Left ventricle myocardium superior (tissue), 1 donor: ENCODE measurements at regions not wholly inside any gene's neighbourhood (a gene's known extent, or its start where the extent isn't known, plus 50 kb on each side); places are given as distances from the start of the nearest gene placed in this dataset.

ENCODE experiments used
- ATAC-seq: fragments of 200-7000 bp; cut with Tn5 transposase; one replicate; pipeline ENCODE4 v1.9.1; 2020; ENCODE audit warnings: mild to moderate bottlenecking, moderate library complexity
- DNase-seq: peaks from one replicate; pipeline ENCODE4 v3.0.0-alpha.2; 2020
- intact Hi-C: fragments of 100-400 bp; cut with micrococcal nuclease; formaldehyde crosslinking; loops from one replicate; pipeline ENCODE4 v1.11.0; 2022
- donor health status: DM: no; HTN: yes; CAD: no; lungs with severe emphysema.

GRCh38 chr21:20649231-20649630, 349.0 kb upstream of the NCAM2 start:
- ATAC-seq: no peak
- DNase-seq: no peak
- intact Hi-C loops: no loop called here

GRCh38 chr21:20652846-20653245, 345.4 kb upstream of the NCAM2 start:
- ATAC-seq: no peak
- intact Hi-C loops: no loop called here

GRCh38 chr21:20661246-20661645, 337.0 kb upstream of the NCAM2 start:
- intact Hi-C loops: no loop called here
- no peak for DNase-seq
- ATAC-seq: no peak

More at GRCh38 chr21:20652846-20653245, 345.4 kb upstream of the NCAM2 start:
- DNase-seq: no peak

- no peak for DNase-seq
- intact Hi-C loops: no loop called here
- no peak for ATAC-seq
These were observed 336.3 kb upstream of the NCAM2 start for GRCh38 chr21:20661745-20662422.

- intact Hi-C loops: no loop called here
- DNase-seq (no peak), ATAC-seq (no peak)
These were observed 335.7 kb upstream of the NCAM2 start for GRCh38 chr21:20662514-20662913.

GRCh38 chr21:20667931-20668330, 330.3 kb upstream of the NCAM2 start:
- DNase-seq: no peak
- ATAC-seq: no peak
- intact Hi-C loops: no loop called here

DNA sequence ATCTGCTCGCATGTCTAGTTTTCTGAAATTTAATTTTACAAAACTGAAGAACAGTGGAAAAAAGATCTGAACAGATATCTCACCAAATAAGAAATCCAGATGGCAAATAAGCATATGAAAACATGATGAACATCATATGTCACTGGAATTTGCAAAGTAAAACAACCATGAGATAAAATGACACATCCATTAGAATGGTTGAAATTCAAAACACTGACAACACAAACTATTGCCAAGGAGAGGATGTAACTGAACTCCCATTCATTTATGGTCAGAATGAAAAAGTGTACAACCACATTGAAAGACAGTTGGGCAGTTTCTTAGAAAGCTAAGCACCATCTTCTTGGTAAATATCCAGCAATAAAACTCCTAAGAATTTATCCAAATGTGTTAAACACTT, 312.7 kb upstream of the NCAM2 start:
- DNase-seq: no peak
- intact Hi-C loops: no loop called here
- ATAC-seq: no peak

GRCh38 chr21:20698585-20698984, 299.6 kb upstream of the NCAM2 start:
- intact Hi-C loops: no loop called here
- no peak for ATAC-seq
- no peak for DNase-seq

GRCh38 chr21:20701235-20701634, 297.0 kb upstream of the NCAM2 start:
- intact Hi-C loops: no loop called here
- no peak for DNase-seq
- no peak for ATAC-seq

- intact Hi-C loops: no loop called here
- no peak for ATAC-seq
- DNase-seq: no peak
These were observed 295.0 kb upstream of the NCAM2 start for GRCh38 chr21:20703112-20703767.

DNA sequence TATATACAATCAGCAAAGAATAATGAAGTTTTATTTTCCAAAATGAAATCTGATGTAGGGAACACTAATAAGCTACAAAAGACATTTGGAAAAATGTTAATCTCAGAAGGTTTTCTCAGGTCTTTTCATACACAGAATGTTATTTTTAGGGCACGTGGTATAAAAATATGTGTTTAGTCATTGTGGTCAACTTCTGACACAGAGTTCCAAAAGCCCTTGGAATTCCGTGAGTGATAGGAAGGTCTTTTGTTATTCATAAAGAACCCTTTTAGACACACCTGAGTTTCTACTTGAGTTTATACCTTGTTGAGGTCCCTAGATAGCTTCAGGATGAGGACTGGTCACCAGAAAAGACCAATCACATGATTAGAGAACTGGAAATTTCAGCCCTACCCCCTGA, 277.6 kb upstream of the NCAM2 start:
- ATAC-seq (no peak), DNase-seq (no peak)
- intact Hi-C loops: no loop called here

GRCh38 chr21:20721151-20721550, 277.1 kb upstream of the NCAM2 start:
- ATAC-seq: no peak
- no peak for DNase-seq
- intact Hi-C loops: no loop called here

DNA sequence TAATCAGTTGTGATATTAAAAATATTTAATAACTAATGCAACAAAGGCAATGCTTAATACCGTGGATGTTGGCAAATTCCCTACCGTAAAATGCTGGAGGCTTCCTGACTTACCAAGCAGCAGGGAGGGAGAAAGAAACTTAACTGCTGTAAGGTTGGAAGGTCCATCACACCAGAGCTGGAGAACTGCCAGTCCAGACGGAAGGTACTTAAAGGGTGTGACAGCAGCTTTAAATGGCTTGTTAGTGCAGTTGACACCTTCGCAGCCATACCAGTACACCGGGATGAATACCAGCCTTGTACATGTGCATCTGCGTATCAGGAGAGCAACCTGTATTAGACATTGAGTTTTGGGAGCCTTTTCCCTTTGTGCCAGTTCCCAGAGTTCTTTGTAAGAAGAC, 269.5 kb upstream of the NCAM2 start:
- no peak for ATAC-seq
- intact Hi-C loops: no loop called here
- DNase-seq: no peak

- ATAC-seq (no peak), DNase-seq (no peak)
- intact Hi-C loops: no loop called here
These were observed 268.8 kb upstream of the NCAM2 start for GRCh38 chr21:20729376-20729775.

- ATAC-seq: no peak
- no peak for DNase-seq
- intact Hi-C loops: no loop called here
These were observed 267.8 kb upstream of the NCAM2 start for GRCh38 chr21:20730441-20730840.

- intact Hi-C loops: no loop called here
- DNase-seq (no peak), ATAC-seq (no peak)
These were observed 263.0 kb upstream of the NCAM2 start for GRCh38 chr21:20735257-20735656.

GRCh38 chr21:20737227-20737913, 260.8 kb upstream of the NCAM2 start:
- intact Hi-C loops: no loop called here
- DNase-seq: no peak
- no peak for ATAC-seq

GRCh38 chr21:20739421-20739820, 258.8 kb upstream of the NCAM2 start:
- no peak for ATAC-seq
- intact Hi-C loops: no loop called here
- DNase-seq: no peak

GRCh38 chr21:20741445-20741844, 256.8 kb upstream of the NCAM2 start:
- no peak for ATAC-seq
- no peak for DNase-seq
- intact Hi-C loops: no loop called here

DNA sequence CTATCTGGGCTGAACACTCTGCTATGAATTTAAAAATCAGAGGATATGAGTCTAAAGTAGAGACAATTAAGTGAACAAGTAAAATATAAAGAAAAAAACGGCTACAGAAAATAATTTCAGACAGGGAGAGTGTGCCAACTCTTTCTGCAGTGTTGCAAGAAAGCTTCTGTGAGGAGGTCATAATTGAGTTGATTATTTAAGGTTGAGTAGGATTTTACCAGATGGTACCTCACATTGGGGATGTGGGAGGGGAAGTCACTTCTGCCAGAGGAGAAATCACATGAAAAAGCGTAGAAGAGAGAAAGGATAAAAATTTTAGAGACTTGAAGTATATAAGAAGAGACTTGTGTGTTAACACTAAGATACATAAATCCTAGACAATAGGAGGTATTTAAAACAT, 238.0 kb upstream of the NCAM2 start:
- intact Hi-C loops: no loop called here
- DNase-seq (no peak), ATAC-seq (no peak)

DNA sequence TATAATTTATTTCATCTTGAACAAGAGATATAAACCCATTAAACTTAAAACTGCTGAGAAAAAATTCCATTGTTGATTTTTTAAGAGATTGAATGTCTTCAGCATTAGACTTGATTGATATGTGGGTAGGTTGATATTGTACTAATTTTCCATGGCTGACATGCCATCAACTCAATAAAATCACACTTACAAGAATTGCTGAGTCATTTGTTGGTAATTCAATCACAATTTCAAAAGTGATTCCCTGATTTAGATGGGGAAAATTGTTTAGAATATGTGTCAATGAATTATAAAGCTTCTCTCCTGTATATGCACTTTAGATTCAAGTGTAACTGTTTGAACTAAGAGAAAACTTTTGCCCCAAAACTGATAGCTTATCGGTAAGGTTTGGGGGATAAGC, 223.5 kb upstream of the NCAM2 start:
- DNase-seq (no peak), ATAC-seq (no peak)
- intact Hi-C loops: no loop called here
